Adrenal gland (tissue), 5 donors: ENCODE measurements at regions not wholly inside any gene's neighbourhood (a gene's known extent, or its start where the extent isn't known, plus 50 kb on each side); places are given as distances from the start of the nearest gene placed in this dataset.

Experiments used
- CTCF ChIP-seq, 6 experiments: fragments of 450-650 bp in 4 of 6; fragments of 200-600 bp in 2 of 6; sonication (generic) in 1 of 6; IDR thresholded peaks; 1 replicate in 5 of 6; 2 replicates in 1 of 6; pipeline versions ENCODE4 v1.5.1 to v1.8.0; 2016 to 2021; ENCODE audit warnings: antibody characterized with exemption in 6 of 6, mild to moderate bottlenecking in 2 of 6, moderate library complexity in 1 of 6
- POLR2A ChIP-seq, 2 donors: fragments of 450-650 bp; IDR thresholded peaks; one replicate each; pipeline ENCODE4 v1.6.1; 2017; ENCODE audit warnings: antibody characterized with exemption in 2 of 2, mild to moderate bottlenecking in 2 of 2, moderate library complexity in 1 of 2
- donor health status: DM: no; HTN: no; CAD: no.

- TF ChIP-seq CTCF (IDR thresholded peaks at IDR 0.05) (no peak), POLR2A (IDR thresholded peaks at IDR 0.05) (no peak)
Measured at GRCh38 chr10:83943920-83944319, 195.4 kb upstream of the GHITM start.
